GM19099 (cell line): ENCODE measurements at regions not wholly inside any gene's neighbourhood (a gene's known extent, or its start where the extent isn't known, plus 50 kb on each side); places are given as distances from the start of the nearest gene placed in this dataset.

ENCODE experiments used
- POLR2A ChIP-seq: IDR thresholded peaks from 3 replicates; pipeline ENCODE4 v1.6.1; 2011; ENCODE audit warnings: low read depth; ENCODE audit not compliant: insufficient read length; ENCODE audit errors: extremely low read depth

DNA sequence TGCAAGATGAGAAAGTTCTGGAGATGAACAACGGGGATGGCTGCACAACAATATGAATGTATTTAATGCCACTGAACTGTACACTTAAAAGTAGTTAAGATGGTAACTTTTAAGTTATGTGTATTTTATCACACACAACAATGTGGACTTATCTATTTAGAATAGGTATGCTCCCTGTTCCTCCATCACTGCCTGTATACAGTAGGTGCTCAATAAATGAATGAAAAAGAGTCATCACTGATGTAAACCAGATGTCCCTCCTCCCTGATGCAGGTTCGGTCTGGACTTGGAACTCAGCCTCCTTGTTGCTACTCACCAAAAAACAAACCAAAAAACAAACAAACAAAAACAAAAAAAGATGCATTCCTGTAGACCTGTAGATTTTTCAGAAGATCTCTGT, 65.9 kb upstream of the BOD1 start:
- no peak for TF ChIP-seq POLR2A

DNA sequence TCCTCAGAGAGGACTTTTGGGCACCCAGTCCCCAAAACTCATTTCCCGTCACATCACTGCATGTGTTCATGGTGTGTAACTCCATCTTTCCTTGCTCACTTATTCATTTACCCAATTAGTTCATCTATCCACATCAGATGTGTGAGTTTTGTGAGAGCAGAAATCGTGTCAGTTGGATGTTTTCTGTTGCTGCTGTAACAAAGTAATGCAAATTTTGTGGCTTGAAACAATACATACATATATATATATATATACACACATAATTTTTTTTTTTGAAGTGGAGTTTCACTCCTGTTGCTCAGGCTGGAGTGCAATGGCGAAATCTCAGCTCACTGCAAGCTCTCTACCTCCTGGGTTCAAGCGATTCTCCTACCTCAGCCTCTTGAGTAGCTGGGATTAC, 70.5 kb upstream of the BOD1 start:
- TF ChIP-seq POLR2A: no peak

DNA sequence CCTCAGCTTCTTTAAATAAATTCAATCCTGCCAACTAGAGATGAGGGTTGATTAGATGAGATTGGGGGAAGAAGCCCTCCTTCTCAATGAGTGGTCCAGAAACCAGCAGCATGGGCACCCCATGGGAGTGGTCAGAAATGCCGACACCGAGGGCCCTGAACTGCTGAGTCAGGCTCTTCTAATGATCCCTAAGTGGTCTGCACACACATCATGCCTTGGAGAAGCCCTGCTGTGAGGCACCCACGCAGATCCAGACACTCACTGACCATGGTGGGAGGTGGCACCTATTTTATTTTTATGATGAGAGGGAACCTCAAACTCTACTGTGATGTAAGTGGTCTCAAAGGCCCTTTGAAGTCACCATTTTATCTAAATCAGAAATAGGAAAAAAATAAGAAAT, 72.3 kb upstream of the BOD1 start:
- TF ChIP-seq POLR2A: no peak

DNA sequence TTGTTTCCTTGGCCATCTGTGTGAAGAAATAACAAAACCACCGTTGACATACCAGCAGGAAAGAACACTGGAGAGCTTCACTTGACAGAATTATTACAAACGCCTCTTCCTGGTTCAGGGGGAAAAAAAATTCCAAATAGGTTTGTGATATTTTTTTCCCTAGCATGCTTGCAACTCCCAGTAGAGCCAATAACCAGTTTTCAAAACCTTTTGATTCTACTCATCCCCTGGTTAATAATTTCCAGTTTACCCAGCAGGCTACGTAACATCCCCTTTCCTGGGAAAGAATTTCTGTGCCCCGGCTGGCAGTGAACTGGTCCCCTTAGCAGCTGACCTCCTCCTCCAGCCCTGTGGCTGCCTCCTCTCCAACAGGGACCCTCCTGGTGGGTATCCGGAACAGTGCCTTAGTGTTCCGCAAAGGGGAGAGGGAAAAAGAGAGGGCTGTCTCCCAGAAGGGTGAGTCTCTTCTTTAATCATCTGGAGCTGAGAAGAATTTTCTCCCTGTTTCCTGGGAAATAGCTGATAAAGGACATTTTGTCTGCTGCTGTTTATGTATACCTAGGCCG, 72.8 kb upstream of the BOD1 start:
- TF ChIP-seq POLR2A: no peak

DNA sequence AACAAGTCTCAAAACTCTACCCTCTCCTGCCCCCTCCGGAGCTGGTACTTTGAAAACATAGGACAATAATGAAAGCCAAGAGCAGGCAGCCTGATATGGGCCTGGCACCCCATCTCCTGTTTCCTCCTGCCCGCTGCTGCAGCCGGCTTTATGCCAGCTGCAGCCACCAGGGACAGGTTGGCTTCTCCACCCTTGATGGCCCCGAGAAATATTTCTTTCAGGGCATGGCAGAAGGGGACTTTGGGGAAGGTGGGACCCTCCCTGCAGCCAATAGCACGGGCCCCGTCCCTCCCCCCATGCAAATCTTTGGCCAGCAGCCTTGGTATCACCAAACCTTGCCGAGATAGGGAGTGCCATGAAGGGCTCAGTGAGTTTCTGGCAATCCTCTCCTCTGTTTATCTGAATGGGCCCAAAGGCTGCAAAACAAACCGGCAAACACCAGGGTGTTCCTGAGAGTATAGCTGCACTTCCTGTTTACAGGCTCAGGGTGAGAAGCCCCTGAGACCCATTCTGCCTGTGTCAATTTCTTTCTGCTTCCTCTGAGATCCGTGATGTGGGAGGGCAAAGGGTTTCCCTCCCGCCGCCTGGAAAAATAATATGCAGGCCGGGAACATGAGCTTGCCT, 73.4 kb upstream of the BOD1 start:
- peak; percentile 34 for TF ChIP-seq POLR2A

DNA sequence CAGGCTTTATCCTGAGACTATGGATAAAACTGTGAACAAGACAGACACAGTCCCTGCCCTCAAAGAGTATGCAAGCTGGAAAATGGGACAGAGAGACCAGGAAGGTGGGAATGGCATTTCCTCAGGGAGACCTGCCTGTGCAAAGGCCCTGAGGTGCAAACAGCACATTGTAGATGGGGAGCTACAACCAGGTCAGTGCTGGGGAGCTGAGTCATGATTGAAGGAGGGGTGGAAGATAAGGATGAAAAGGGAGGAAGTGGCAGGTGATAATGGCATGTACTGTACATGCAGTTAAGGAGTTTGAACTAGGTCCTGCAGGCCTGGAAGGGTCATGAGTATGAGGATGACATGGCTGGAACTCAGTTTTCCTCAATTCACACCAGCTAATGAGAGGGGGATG, 75.5 kb upstream of the BOD1 start:
- TF ChIP-seq POLR2A: no peak

- no peak for TF ChIP-seq POLR2A
Observed at GRCh38 chr5:173693670-173694069, 77.2 kb upstream of the BOD1 start.

- TF ChIP-seq POLR2A: no peak
Observed at GRCh38 chr5:173696216-173696615, 79.8 kb upstream of the BOD1 start.

GRCh38 chr5:173697931-173698579, 81.6 kb upstream of the BOD1 start:
- TF ChIP-seq POLR2A: no peak

- TF ChIP-seq POLR2A: no peak
Observed at GRCh38 chr5:173699966-173700365, 83.5 kb upstream of the BOD1 start.

DNA sequence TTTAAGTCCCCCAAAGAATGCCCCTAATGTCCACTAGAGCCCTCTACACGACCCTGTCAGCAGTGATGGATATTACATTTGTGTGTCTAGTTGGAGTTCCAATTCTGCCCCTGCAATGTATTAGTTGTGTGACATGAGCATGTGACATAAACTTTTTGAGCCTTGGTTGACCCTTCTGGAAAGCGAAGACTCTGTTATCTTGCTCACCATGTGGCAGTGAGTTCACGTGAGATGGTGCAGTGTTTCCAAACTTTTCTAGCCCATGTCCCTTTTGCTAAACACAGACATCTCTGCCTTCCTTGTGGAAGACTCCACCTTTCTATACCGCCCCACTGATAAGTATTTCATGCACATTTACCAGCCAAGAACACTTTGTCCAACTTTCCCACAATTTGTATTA, 87.0 kb upstream of the BOD1 start:
- no peak for TF ChIP-seq POLR2A

GRCh38 chr5:173704615-173705511, 88.4 kb upstream of the BOD1 start:
- no peak for TF ChIP-seq POLR2A

- no peak for TF ChIP-seq POLR2A
Observed at GRCh38 chr5:173705512-173706044, 89.1 kb upstream of the BOD1 start.

DNA sequence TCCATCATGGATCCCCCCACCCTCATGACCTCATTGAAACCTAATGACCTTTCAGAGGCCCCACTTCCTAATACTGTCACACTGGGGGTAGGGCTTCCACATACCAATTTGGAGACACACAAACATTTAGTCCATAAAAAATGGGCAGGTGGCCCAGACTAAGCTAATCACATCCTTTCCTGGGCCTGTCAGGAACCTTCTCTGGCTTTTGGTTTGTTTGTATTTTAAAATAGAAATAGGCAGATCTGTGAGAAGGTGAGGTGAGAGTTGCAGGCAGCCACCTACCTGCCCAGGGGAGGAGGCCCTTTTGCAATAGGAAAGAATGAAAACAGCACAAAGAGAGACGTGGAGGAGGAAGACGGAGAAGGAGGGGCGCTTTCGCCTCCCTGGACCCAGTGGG, 90.2 kb upstream of the BOD1 start:
- TF ChIP-seq POLR2A: no peak

DNA sequence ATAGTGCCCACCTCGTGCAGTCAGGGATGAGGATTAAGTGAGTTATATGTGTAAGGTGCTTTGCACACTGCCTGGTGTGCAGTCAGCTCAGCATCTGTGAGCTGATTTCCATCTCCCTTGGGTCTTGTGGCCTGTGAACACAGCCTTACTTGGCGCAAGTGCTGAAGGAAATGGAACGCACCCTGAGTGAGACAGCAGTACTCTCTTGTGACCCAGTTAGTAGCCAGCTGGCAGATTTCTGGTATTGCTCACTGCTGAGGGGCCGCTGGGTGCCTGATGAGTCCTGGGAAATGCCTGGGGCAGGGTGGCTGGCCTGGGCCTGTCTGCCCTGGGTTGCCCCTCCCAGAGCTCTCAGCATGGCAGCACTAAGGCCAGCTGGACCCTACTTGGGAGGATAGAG, 90.9 kb upstream of the BOD1 start:
- no peak for TF ChIP-seq POLR2A

GRCh38 chr5:173709145-173709544, 92.7 kb upstream of the BOD1 start:
- TF ChIP-seq POLR2A: no peak

DNA sequence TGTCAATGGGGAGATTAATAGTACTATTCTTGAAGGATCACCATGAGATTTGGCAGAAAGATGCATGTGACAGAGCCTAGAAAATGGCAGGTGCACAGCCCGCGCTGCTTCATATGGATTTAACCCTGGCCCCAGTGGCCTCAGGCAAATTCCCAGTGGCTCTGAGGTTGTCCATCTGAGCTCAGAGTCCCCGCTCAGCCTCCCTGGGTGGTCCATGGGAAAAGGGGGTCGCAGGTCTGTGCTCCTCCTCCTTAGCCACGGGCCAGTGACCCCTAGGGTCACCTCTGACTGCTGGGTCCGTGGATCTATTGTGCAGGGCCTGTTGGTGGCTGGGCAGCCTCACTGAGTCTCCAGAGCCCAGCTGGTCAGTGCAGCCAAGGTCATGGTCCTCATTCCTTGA, 93.3 kb upstream of the BOD1 start:
- TF ChIP-seq POLR2A: no peak
